ENCODE measurements at regions not wholly inside any gene's neighbourhood (a gene's known extent, or its start where the extent isn't known, plus 50 kb on each side); places are given as distances from the start of the nearest gene placed in this dataset.
A peak's percentile ranks its signal among the peaks of the same experiment; 100 is the strongest.

GRCh38 chr6:80674669-80675068, 568.2 kb downstream of the BCKDHB start:
- H3K9me3 ChIP-seq (ENCODE audit: insufficient read depth, low read depth, low read length), result peaks cover 8% of the 10 kb centered on the region; the same call in 1 of the 2 replicates
- no peaks in the 10 kb centered on the region for H3K4me1 ChIP-seq (ENCODE audit: insufficient read depth, low read length)
- H3K27ac ChIP-seq (ENCODE audit: low read depth, low read length), result no peak overlapping the region
- no peaks in the 10 kb centered on the region for H3K27me3 ChIP-seq (ENCODE audit: insufficient read depth, low read length)
- no peak overlapping the region for H3K4me3 ChIP-seq (ENCODE audit: low read length)
- no peaks in the 10 kb centered on the region for H3K36me3 ChIP-seq (ENCODE audit: insufficient read depth, low read length)
- H3K9ac ChIP-seq (ENCODE audit: low read depth, low read length), result no peak overlapping the region
- 100% methylated on average over 1 of the region's 1 CpG for WGBS

- H3K9me3 ChIP-seq (ENCODE audit: insufficient read depth, low read depth, low read length), result peaks cover 8% of the 10 kb centered on the region; the same call in 1 of the 2 replicates
- H3K4me1 ChIP-seq (ENCODE audit: insufficient read depth, low read length), result no peaks in the 10 kb centered on the region
- H3K4me3 ChIP-seq (ENCODE audit: low read length), result no peak overlapping the region
- H3K9ac ChIP-seq (ENCODE audit: low read depth, low read length), result no peak overlapping the region
- no peaks in the 10 kb centered on the region for H3K27me3 ChIP-seq (ENCODE audit: insufficient read depth, low read length)
- H3K27ac ChIP-seq (ENCODE audit: low read depth, low read length), result no peak overlapping the region
- H3K36me3 ChIP-seq (ENCODE audit: insufficient read depth, low read length), result no peaks in the 10 kb centered on the region
Observed at GRCh38 chr6:80673367-80673766, 566.9 kb downstream of the BCKDHB start.

GRCh38 chr6:80667006-80667405, 560.5 kb downstream of the BCKDHB start:
- H3K4me3 ChIP-seq (ENCODE audit: low read length), result no peak overlapping the region
- no peak overlapping the region for H3K27ac ChIP-seq (ENCODE audit: low read depth, low read length)
- no peaks in the 10 kb centered on the region for H3K36me3 ChIP-seq (ENCODE audit: insufficient read depth, low read length)
- no peaks in the 10 kb centered on the region for H3K27me3 ChIP-seq (ENCODE audit: insufficient read depth, low read length)
- no peak overlapping the region for H3K9ac ChIP-seq (ENCODE audit: low read depth, low read length)
- no peaks in the 10 kb centered on the region for H3K4me1 ChIP-seq (ENCODE audit: insufficient read depth, low read length)
- no peaks in the 10 kb centered on the region for H3K9me3 ChIP-seq (ENCODE audit: insufficient read depth, low read depth, low read length)

GRCh38 chr6:80658926-80659325, 552.5 kb downstream of the BCKDHB start:
- Histone ChIP-seq H3K4me1 (ENCODE audit: insufficient read depth, low read length) (no peaks in the 10 kb centered on the region), H3K9me3 (ENCODE audit: insufficient read depth, low read depth, low read length) (no peaks in the 10 kb centered on the region), H3K27me3 (ENCODE audit: insufficient read depth, low read length) (no peaks in the 10 kb centered on the region), H3K36me3 (ENCODE audit: insufficient read depth, low read length) (no peaks in the 10 kb centered on the region), H3K9ac (ENCODE audit: low read depth, low read length) (no peak overlapping the region), H3K4me3 (ENCODE audit: low read length) (no peak overlapping the region), H3K27ac (ENCODE audit: low read depth, low read length) (no peak overlapping the region)
- 97% methylated on average over 19 of the region's 19 CpGs for WGBS

- H3K9me3 ChIP-seq (ENCODE audit: insufficient read depth, low read depth, low read length), result peaks cover 6% of the 10 kb centered on the region; the same call in 1 of the 2 replicates
- no peaks in the 10 kb centered on the region for H3K36me3 ChIP-seq (ENCODE audit: insufficient read depth, low read length)
- no peak overlapping the region for H3K9ac ChIP-seq (ENCODE audit: low read depth, low read length)
- H3K4me3 ChIP-seq (ENCODE audit: low read length), result no peak overlapping the region
- H3K27me3 ChIP-seq (ENCODE audit: insufficient read depth, low read length), result no peaks in the 10 kb centered on the region
- WGBS, result 61% methylated on average over 4 of the region's 4 CpGs
- no peak overlapping the region; the same call in 1 of the 2 replicates for H3K27ac ChIP-seq (ENCODE audit: low read depth, low read length)
- peaks cover 7% of the 10 kb centered on the region; the same call in 1 of the 2 replicates for H3K4me1 ChIP-seq (ENCODE audit: insufficient read depth, low read length)
Observed at GRCh38 chr6:80647156-80647555, 540.7 kb downstream of the BCKDHB start.

GRCh38 chr6:80643881-80644280, 537.4 kb downstream of the BCKDHB start:
- Histone ChIP-seq H3K27me3 (ENCODE audit: insufficient read depth, low read length) (no peaks in the 10 kb centered on the region), H3K4me3 (ENCODE audit: low read length) (no peak overlapping the region), H3K4me1 (ENCODE audit: insufficient read depth, low read length) (peaks cover 9% of the 10 kb centered on the region), H3K36me3 (ENCODE audit: insufficient read depth, low read length) (no peaks in the 10 kb centered on the region), H3K9ac (ENCODE audit: low read depth, low read length) (no peak overlapping the region), H3K9me3 (ENCODE audit: insufficient read depth, low read depth, low read length) (peaks cover 6% of the 10 kb centered on the region; the same call in 1 of the 2 replicates), H3K27ac (ENCODE audit: low read depth, low read length) (no peak overlapping the region)
- WGBS, result 96% methylated on average over 2 of the region's 2 CpGs

GRCh38 chr6:80642452-80642851, 536.0 kb downstream of the BCKDHB start:
- no peak overlapping the region for H3K27ac ChIP-seq (ENCODE audit: low read depth, low read length)
- H3K4me1 ChIP-seq (ENCODE audit: insufficient read depth, low read length), result peaks cover 17% of the 10 kb centered on the region
- no peak overlapping the region for H3K4me3 ChIP-seq (ENCODE audit: low read length)
- H3K36me3 ChIP-seq (ENCODE audit: insufficient read depth, low read length), result no peaks in the 10 kb centered on the region
- no peaks in the 10 kb centered on the region for H3K27me3 ChIP-seq (ENCODE audit: insufficient read depth, low read length)
- peaks cover 6% of the 10 kb centered on the region; the same call in 1 of the 2 replicates for H3K9me3 ChIP-seq (ENCODE audit: insufficient read depth, low read depth, low read length)
- H3K9ac ChIP-seq (ENCODE audit: low read depth, low read length), result no peak overlapping the region

GRCh38 chr6:80641591-80641990, 535.1 kb downstream of the BCKDHB start:
- H3K27me3 ChIP-seq (ENCODE audit: insufficient read depth, low read length), result no peaks in the 10 kb centered on the region
- peaks cover 6% of the 10 kb centered on the region; the same call in 1 of the 2 replicates for H3K9me3 ChIP-seq (ENCODE audit: insufficient read depth, low read depth, low read length)
- H3K4me1 ChIP-seq (ENCODE audit: insufficient read depth, low read length), result peaks cover 12% of the 10 kb centered on the region
- H3K36me3 ChIP-seq (ENCODE audit: insufficient read depth, low read length), result no peaks in the 10 kb centered on the region
- H3K27ac ChIP-seq (ENCODE audit: low read depth, low read length), result no peak overlapping the region
- no peak overlapping the region for H3K4me3 ChIP-seq (ENCODE audit: low read length)
- H3K9ac ChIP-seq (ENCODE audit: low read depth, low read length), result no peak overlapping the region
- 91% methylated on average over 1 of the region's 2 CpGs for WGBS

GRCh38 chr6:80640176-80640575, 533.7 kb downstream of the BCKDHB start:
- H3K4me1 ChIP-seq (ENCODE audit: insufficient read depth, low read length), result peaks cover 12% of the 10 kb centered on the region
- H3K27me3 ChIP-seq (ENCODE audit: insufficient read depth, low read length), result no peaks in the 10 kb centered on the region
- no peak overlapping the region for H3K27ac ChIP-seq (ENCODE audit: low read depth, low read length)
- H3K36me3 ChIP-seq (ENCODE audit: insufficient read depth, low read length), result no peaks in the 10 kb centered on the region
- peaks cover 10% of the 10 kb centered on the region; the same call in 1 of the 2 replicates for H3K9me3 ChIP-seq (ENCODE audit: insufficient read depth, low read depth, low read length)
- H3K9ac ChIP-seq (ENCODE audit: low read depth, low read length), result no peak overlapping the region
- WGBS, result 100% methylated on average over 1 of the region's 1 CpG
- H3K4me3 ChIP-seq (ENCODE audit: low read length), result no peak overlapping the region

GRCh38 chr6:80639181-80639629, 532.7 kb downstream of the BCKDHB start:
- 94% methylated on average over 2 of the region's 2 CpGs for WGBS
- Histone ChIP-seq H3K4me1 (ENCODE audit: insufficient read depth, low read length) (peaks cover 12% of the 10 kb centered on the region), H3K27me3 (ENCODE audit: insufficient read depth, low read length) (no peaks in the 10 kb centered on the region), H3K4me3 (ENCODE audit: low read length) (no peak overlapping the region), H3K36me3 (ENCODE audit: insufficient read depth, low read length) (no peaks in the 10 kb centered on the region), H3K27ac (ENCODE audit: low read depth, low read length) (peak overlapping the region; percentile 55), H3K9me3 (ENCODE audit: insufficient read depth, low read depth, low read length) (peaks cover 5% of the 10 kb centered on the region; the same call in 1 of the 2 replicates), H3K9ac (ENCODE audit: low read depth, low read length) (peak overlapping the region; percentile 7; the same call in 1 of the 2 replicates)

GRCh38 chr6:80638213-80639055, 532.0 kb downstream of the BCKDHB start:
- H3K4me3 ChIP-seq (ENCODE audit: low read length), result no peak overlapping the region
- H3K27ac ChIP-seq (ENCODE audit: low read depth, low read length), result peak overlapping the region; percentile 55; the same call in 1 of the 2 replicates
- H3K9me3 ChIP-seq (ENCODE audit: insufficient read depth, low read depth, low read length), result peaks cover 5% of the 10 kb centered on the region; the same call in 1 of the 2 replicates
- WGBS, result 72% methylated on average over 7 of the region's 9 CpGs
- no peaks in the 10 kb centered on the region for H3K36me3 ChIP-seq (ENCODE audit: insufficient read depth, low read length)
- no peak overlapping the region; the same call in 1 of the 2 replicates for H3K9ac ChIP-seq (ENCODE audit: low read depth, low read length)
- no peaks in the 10 kb centered on the region for H3K27me3 ChIP-seq (ENCODE audit: insufficient read depth, low read length)
- peaks cover 12% of the 10 kb centered on the region for H3K4me1 ChIP-seq (ENCODE audit: insufficient read depth, low read length)
